GM12873 (cell line): ENCODE measurements at regions not wholly inside any gene's neighbourhood (a gene's known extent, or its start where the extent isn't known, plus 50 kb on each side); places are given as distances from the start of the nearest gene placed in this dataset.

ENCODE experiments used
- CTCF ChIP-seq: IDR thresholded peaks from 2 replicates; pipeline ENCODE4 v1.5.1; 2012; ENCODE audit warnings: low read depth, mild to moderate bottlenecking, moderate library complexity, low read length, control low read depth; ENCODE audit not compliant: insufficient read depth; ENCODE audit errors: missing control alignments

GRCh38 chr17:70563281-70563820 lies 394.0 kb downstream of the KCNJ2 start:
- TF ChIP-seq CTCF = no peak

GRCh38 chr17:70564006-70564620 lies 394.8 kb downstream of the KCNJ2 start:
- TF ChIP-seq CTCF = no peak

GRCh38 chr17:70569128-70569527 lies 399.8 kb downstream of the KCNJ2 start:
- no peak for TF ChIP-seq CTCF

- TF ChIP-seq CTCF = no peak
Measured at GRCh38 chr17:70577456-70577855, 408.1 kb downstream of the KCNJ2 start.

GRCh38 chr17:70581459-70581858 lies 412.1 kb downstream of the KCNJ2 start:
- no peak for TF ChIP-seq CTCF

- no peak for TF ChIP-seq CTCF
Measured at GRCh38 chr17:70582777-70583176, 413.4 kb downstream of the KCNJ2 start.

GRCh38 chr17:70584255-70584654 lies 414.9 kb downstream of the KCNJ2 start:
- no peak for TF ChIP-seq CTCF
